GM19372 (cell line): ENCODE measurements at regions not wholly inside any gene's neighbourhood (a gene's known extent, or its start where the extent isn't known, plus 50 kb on each side); places are given as distances from the start of the nearest gene placed in this dataset.
"Not testable (repeated sequence)": the region's sequence is repeated elsewhere in the genome, so short reads cannot be mapped to it uniquely, and the experiment has no call there.

ENCODE experiments used
- ATAC-seq: cut with Tn5 transposase; IDR thresholded peaks from one replicate; pipeline ENCODE4 v1.9.1; 2021; ENCODE audit warnings: mild to moderate bottlenecking, low read depth, moderate library complexity; ENCODE audit not compliant: unreplicated experiment

GRCh38 chr17:30590081-30590733 is 113.0 kb downstream of the GOSR1 start:
- no peak for ATAC-seq

GRCh38 chr17:30589431-30589830 is 112.2 kb downstream of the GOSR1 start:
- no peak for ATAC-seq

GRCh38 chr17:30588798-30589247 is 111.6 kb downstream of the GOSR1 start:
- ATAC-seq = no peak

- ATAC-seq = no peak
These were observed 109.8 kb downstream of the GOSR1 start for GRCh38 chr17:30586818-30587595.

GRCh38 chr17:30584810-30585209 is 107.6 kb downstream of the GOSR1 start:
- no peak for ATAC-seq

- no peak for ATAC-seq
These were observed 103.7 kb downstream of the GOSR1 start for GRCh38 chr17:30580916-30581315.

- ATAC-seq = no peak
These were observed 102.6 kb downstream of the GOSR1 start for GRCh38 chr17:30579610-30580315.

- not testable (repeated sequence) for ATAC-seq
These were observed 101.0 kb downstream of the GOSR1 start for GRCh38 chr17:30578015-30578717.
